ENCODE measurements at regions not wholly inside any gene's neighbourhood (a gene's known extent, or its start where the extent isn't known, plus 50 kb on each side); places are given as distances from the start of the nearest gene placed in this dataset.

DNA sequence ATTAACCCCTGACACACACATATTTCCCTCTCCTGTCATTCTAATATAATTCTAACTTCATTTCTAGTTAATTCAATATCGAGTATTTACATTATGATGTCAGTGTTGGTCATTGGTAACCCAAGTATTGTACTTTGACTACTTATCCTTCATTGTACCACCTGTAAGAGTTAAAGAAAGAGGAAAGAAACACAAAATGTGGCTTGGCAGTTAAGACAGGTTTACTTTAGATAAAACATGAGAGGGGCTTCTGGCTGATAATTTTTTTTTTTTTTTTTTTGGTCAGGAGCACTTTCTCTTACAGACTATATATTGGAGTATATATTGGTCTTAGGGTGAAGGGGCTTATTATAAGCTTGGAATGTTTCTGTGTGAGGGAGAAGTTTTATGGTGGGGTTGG, 57.0 kb upstream of the ACYP2 start:
- H3K4me3 ChIP-seq (ENCODE audit: low read depth, low read length) = no peak overlapping the region
- TF ChIP-seq, protein P1, sequence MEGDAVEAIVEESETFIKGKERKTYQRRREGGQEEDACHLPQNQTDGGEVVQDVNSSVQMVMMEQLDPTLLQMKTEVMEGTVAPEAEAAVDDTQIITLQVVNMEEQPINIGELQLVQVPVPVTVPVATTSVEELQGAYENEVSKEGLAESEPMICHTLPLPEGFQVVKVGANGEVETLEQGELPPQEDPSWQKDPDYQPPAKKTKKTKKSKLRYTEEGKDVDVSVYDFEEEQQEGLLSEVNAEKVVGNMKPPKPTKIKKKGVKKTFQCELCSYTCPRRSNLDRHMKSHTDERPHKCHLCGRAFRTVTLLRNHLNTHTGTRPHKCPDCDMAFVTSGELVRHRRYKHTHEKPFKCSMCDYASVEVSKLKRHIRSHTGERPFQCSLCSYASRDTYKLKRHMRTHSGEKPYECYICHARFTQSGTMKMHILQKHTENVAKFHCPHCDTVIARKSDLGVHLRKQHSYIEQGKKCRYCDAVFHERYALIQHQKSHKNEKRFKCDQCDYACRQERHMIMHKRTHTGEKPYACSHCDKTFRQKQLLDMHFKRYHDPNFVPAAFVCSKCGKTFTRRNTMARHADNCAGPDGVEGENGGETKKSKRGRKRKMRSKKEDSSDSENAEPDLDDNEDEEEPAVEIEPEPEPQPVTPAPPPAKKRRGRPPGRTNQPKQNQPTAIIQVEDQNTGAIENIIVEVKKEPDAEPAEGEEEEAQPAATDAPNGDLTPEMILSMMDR (IDR thresholded peaks at IDR 0.05; ENCODE audit: insufficient read depth, low read length, severe bottlenecking) = no peak
- no peak for FAIRE-seq
- no peaks in the 10 kb centered on the region for H3K27me3 ChIP-seq (ENCODE audit: control insufficient read depth, insufficient read depth, low read length)
- no peak for DNase-seq (ENCODE audit: low read depth)
- no peaks in the 10 kb centered on the region for H3K36me3 ChIP-seq (ENCODE audit: control insufficient read depth, insufficient read depth, low read length)

DNA sequence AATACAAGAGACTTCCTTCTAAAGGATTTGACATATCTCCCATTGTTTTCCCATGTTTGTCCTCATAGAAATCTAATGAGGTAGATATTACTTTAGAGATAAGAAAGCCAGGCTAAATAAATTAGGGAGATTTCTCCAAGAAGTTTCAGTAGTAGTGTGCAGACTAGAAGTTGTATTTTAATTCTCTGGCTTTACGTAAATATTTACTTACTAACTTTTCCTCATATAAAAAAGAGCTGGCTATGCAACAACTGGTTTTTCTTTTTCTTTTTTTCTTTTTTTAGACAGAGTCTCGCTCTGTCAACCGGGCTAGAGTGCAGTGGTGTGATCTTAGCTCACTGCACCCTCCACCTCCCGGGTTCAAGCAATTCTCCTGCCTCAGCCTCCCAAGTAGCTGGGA, 60.6 kb upstream of the ACYP2 start:
- no peak for DNase-seq (ENCODE audit: low read depth)
- Histone ChIP-seq H3K36me3 (ENCODE audit: control insufficient read depth, insufficient read depth, low read length) (no peaks in the 10 kb centered on the region), H3K27me3 (ENCODE audit: control insufficient read depth, insufficient read depth, low read length) (no peaks in the 10 kb centered on the region), H3K4me3 (ENCODE audit: low read depth, low read length) (no peak overlapping the region)
- no peak for FAIRE-seq
- TF ChIP-seq, protein P1 (IDR thresholded peaks at IDR 0.05; ENCODE audit: insufficient read depth, low read length, severe bottlenecking) = no peak

DNA sequence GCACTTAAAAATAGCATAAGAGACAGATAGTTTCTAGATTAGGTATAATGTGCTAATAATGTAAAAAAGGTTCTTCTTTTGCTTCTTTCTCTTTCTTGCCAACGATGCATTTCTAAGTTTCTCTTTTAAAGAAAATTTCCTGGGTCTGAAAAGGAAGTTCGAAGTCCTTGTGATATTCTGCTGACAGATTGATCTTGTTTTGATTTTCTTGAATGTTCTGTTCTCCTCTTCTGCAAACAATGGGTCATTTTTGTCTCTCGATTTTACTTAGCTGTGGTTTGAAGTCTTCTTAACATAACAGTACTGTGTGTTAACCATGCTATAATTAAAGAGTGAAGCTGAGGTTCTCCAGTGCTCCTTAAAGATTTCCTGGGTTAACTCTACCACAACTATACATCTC, 61.1 kb upstream of the ACYP2 start:
- Histone ChIP-seq H3K27me3 (ENCODE audit: control insufficient read depth, insufficient read depth, low read length) (no peaks in the 10 kb centered on the region), H3K4me3 (ENCODE audit: low read depth, low read length) (no peak overlapping the region), H3K36me3 (ENCODE audit: control insufficient read depth, insufficient read depth, low read length) (no peaks in the 10 kb centered on the region)
- FAIRE-seq (no peak), DNase-seq (ENCODE audit: low read depth) (no peak)
- TF ChIP-seq, protein P1 (IDR thresholded peaks at IDR 0.05; ENCODE audit: insufficient read depth, low read length, severe bottlenecking) = no peak

DNA sequence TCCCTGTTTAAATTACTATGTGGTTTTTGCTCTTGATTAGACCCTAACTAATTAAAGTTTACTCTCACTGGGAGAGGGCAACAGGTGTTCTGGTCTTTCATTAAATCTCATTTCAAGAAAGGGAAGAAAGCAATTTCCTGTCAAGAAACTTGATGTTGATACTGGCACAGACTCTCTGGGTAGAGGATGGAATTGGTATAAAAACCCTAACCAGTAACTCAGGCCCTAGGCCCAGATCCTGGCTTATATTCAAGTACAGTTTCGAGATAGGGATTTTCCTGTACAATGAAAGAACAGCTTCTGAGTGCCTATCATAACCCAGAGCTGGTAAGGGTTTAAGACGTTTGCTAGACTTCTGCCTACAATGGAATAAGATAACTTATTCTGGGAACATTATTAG, 61.6 kb upstream of the ACYP2 start:
- no peak overlapping the region for H3K4me3 ChIP-seq (ENCODE audit: low read depth, low read length)
- no peak for DNase-seq (ENCODE audit: low read depth)
- H3K27me3 ChIP-seq (ENCODE audit: control insufficient read depth, insufficient read depth, low read length) = no peaks in the 10 kb centered on the region
- no peaks in the 10 kb centered on the region for H3K36me3 ChIP-seq (ENCODE audit: control insufficient read depth, insufficient read depth, low read length)
- FAIRE-seq = no peak
- TF ChIP-seq, protein P1 (IDR thresholded peaks at IDR 0.05; ENCODE audit: insufficient read depth, low read length, severe bottlenecking) = no peak

DNA sequence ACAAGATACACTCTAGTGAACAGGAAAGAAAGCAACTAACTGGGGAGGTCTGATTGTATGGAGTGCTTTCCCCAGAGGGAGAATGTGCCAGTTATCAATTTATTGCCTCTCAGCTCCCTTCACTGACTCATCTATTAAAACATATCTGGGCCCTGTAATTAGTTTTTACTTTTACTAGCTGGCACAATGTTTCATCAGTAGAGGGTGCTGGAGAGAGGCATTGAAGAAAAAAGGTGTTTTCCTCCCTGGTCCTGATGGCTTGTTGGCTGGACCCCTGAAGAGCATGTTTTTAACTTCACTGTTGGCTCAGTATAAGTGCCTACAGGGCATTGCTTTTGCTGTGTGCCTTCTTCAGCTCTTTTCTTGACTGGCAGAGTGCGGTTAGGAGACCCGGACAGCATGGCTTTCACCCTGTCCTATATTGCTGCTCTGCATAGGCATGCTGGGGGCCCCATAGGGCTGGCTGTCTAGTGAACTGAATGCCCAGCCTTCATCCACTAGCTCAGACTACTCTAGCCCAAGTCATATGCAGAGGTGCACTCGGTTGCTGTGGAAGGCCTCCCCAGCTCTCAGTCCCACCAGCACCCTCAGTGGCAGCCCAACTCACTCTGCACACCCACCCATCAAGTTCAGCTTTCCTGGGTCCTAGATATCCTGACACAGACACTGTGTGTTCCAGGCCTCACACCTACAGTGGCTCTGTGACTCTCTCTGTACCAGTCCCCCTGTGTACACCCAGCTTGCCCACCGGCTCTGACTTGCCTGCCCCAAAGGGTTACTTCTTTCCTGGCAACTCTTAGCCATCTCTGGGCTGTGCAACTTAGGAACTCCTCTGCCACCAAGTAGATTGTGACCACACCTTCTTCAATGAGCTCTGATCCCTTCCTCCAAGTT, 62.3 kb upstream of the ACYP2 start:
- DNase-seq (ENCODE audit: low read depth) (peak; percentile 52), FAIRE-seq (no peak)
- Histone ChIP-seq H3K4me3 (ENCODE audit: low read depth, low read length) (no peak overlapping the region), H3K36me3 (ENCODE audit: control insufficient read depth, insufficient read depth, low read length) (no peaks in the 10 kb centered on the region), H3K27me3 (ENCODE audit: control insufficient read depth, insufficient read depth, low read length) (no peaks in the 10 kb centered on the region)
- TF ChIP-seq, protein P1 (IDR thresholded peaks at IDR 0.05; ENCODE audit: insufficient read depth, low read length, severe bottlenecking) = peak; percentile 20

DNA sequence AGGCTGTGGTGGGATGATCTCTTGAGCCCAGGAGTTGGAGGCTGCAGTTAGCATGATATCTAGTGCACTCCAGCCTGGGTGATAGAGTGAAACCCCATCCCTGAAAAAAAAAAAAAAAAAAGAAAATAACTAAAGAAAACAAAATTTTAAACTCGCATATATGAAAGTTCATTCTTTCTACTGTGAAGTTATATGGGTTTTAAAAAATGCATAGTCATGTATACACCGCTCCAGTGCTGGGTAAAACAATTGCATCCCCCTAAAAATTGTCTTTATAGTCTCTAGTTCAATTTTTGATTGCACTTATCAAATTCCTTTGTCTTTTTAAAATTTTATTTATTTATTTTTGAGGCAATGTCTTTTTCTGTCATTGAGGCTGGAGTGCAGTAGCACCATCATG, 65.0 kb upstream of the ACYP2 start:
- DNase-seq (ENCODE audit: low read depth) = no peak
- H3K27me3 ChIP-seq (ENCODE audit: control insufficient read depth, insufficient read depth, low read length) = no peaks in the 10 kb centered on the region

More for the DNA sequence above, 65.0 kb upstream of the ACYP2 start:
- no peaks in the 10 kb centered on the region for H3K36me3 ChIP-seq (ENCODE audit: control insufficient read depth, insufficient read depth, low read length)
- H3K4me3 ChIP-seq (ENCODE audit: low read depth, low read length) = no peak overlapping the region
- TF ChIP-seq, protein P1 (IDR thresholded peaks at IDR 0.05; ENCODE audit: insufficient read depth, low read length, severe bottlenecking) = no peak
- FAIRE-seq = no peak

All from bronchial epithelial cell (primary cell).